Calu3 (cell line): ENCODE measurements at regions not wholly inside any gene's neighbourhood (a gene's known extent, or its start where the extent isn't known, plus 50 kb on each side); places are given as distances from the start of the nearest gene placed in this dataset.

Source experiments
- BruUV-seq: library from RNA; stranded (reverse); fragments of 400-500 nt; replicated peaks from 2 replicates; lab custom pipeline; 2021; lab: Mats Ljungman, UMichigan
- CTCF ChIA-PET: fragments of 300-600 bp; sonication (Branson Sonifier 250); formaldehyde crosslinking; loops from one replicate; lab custom pipeline; 2022; ENCODE audit warnings: antibody characterized with exemption; lab: Charles Lee
- DNase-seq: peaks from one replicate; pipeline ENCODE4 v3.0.0; 2022
- H3K27ac Mint-ChIP-seq: one replicate; pipeline ENCODE4 v1.8.0; 2022; ENCODE audit warnings: mixed read lengths; ENCODE audit not compliant: unreplicated experiment
- H3K27me3 Mint-ChIP-seq: one replicate; pipeline ENCODE4 v1.8.0; 2022; ENCODE audit warnings: mixed read lengths; ENCODE audit not compliant: unreplicated experiment
- H3K36me3 Mint-ChIP-seq: one replicate; pipeline ENCODE4 v1.8.0; 2022; ENCODE audit warnings: mild to moderate bottlenecking, moderate library complexity, mixed read lengths; ENCODE audit not compliant: insufficient read depth, unreplicated experiment
- H3K4me1 Mint-ChIP-seq: one replicate; pipeline ENCODE4 v1.8.0; 2022; ENCODE audit warnings: mild to moderate bottlenecking, low read depth, mixed read lengths; ENCODE audit not compliant: unreplicated experiment
- H3K4me3 Mint-ChIP-seq: one replicate; pipeline ENCODE4 v1.8.0; 2022; ENCODE audit warnings: mild to moderate bottlenecking, low read depth, moderate library complexity, mixed read lengths; ENCODE audit not compliant: unreplicated experiment
- H3K9me3 Mint-ChIP-seq: one replicate; pipeline ENCODE4 v1.8.0; 2022; ENCODE audit warnings: low read depth, mixed read lengths; ENCODE audit not compliant: unreplicated experiment
- intact Hi-C: fragments of 100-400 bp; cut with micrococcal nuclease; formaldehyde crosslinking; loops from one replicate; pipeline ENCODE4 v1.10.0; 2022; ENCODE audit not compliant: unreplicated experiment
- TF ChIP-seq, protein P1 (sequence below): fragments of 200-600 bp; IDR thresholded peaks from one replicate; pipeline ENCODE4 v1.8.0; 2022; ENCODE audit warnings: antibody characterized with exemption; ENCODE audit not compliant: unreplicated experiment

GRCh38 chr12:107530701-107531100, 154.9 kb upstream of the PWP1 start:
- Mint-ChIP-seq H3K9me3 (no peaks in the 10 kb centered on the region), H3K4me1 (no peaks in the 10 kb centered on the region), H3K27me3 (no peaks in the 10 kb centered on the region), H3K4me3 (no peak overlapping the region), H3K27ac (no peak overlapping the region), H3K36me3 (no peaks in the 10 kb centered on the region)
- no peak for DNase-seq
- TF ChIP-seq, protein P1, sequence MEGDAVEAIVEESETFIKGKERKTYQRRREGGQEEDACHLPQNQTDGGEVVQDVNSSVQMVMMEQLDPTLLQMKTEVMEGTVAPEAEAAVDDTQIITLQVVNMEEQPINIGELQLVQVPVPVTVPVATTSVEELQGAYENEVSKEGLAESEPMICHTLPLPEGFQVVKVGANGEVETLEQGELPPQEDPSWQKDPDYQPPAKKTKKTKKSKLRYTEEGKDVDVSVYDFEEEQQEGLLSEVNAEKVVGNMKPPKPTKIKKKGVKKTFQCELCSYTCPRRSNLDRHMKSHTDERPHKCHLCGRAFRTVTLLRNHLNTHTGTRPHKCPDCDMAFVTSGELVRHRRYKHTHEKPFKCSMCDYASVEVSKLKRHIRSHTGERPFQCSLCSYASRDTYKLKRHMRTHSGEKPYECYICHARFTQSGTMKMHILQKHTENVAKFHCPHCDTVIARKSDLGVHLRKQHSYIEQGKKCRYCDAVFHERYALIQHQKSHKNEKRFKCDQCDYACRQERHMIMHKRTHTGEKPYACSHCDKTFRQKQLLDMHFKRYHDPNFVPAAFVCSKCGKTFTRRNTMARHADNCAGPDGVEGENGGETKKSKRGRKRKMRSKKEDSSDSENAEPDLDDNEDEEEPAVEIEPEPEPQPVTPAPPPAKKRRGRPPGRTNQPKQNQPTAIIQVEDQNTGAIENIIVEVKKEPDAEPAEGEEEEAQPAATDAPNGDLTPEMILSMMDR, result no peak
- intact Hi-C loops, result no loop called here
- CTCF ChIA-PET, result no interaction called here
- BruUV-seq, result no TSS peak

- CTCF ChIA-PET, result no interaction called here
- TF ChIP-seq, protein P1, result no peak
Observed at GRCh38 chr12:107533218-107533617, 152.4 kb upstream of the PWP1 start.

DNA sequence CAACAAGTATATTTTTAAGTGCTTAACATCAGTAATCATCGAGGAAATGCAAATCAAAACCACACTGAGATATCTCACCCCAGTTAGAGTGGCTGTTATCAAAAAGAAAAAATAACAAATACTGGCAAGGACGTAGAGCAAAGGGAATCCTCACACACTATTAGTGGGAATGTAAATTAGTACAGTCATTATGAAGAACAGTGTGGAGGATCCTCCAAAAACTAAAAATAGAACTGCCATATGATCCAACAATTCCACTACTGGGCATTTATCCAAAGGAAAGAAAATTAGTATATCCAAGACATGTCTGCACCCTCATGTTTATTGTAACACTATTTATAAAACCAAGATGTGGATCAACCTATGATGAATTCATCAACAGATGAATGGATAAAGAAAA, 149.0 kb upstream of the PWP1 start:
- DNase-seq, result no peak
- H3K4me3 Mint-ChIP-seq, result no peak overlapping the region
- H3K27me3 Mint-ChIP-seq, result peaks cover 18% of the 10 kb centered on the region
- intact Hi-C loops, result no loop called here
- TF ChIP-seq, protein P1, result no peak
- H3K36me3 Mint-ChIP-seq, result no peaks in the 10 kb centered on the region
- H3K9me3 Mint-ChIP-seq, result no peaks in the 10 kb centered on the region
- no peaks in the 10 kb centered on the region for H3K4me1 Mint-ChIP-seq
- no TSS peak for BruUV-seq
- H3K27ac Mint-ChIP-seq, result no peak overlapping the region
- CTCF ChIA-PET, result no interaction called here

More at GRCh38 chr12:107533218-107533617, 152.4 kb upstream of the PWP1 start:
- Mint-ChIP-seq H3K4me3 (no peak overlapping the region), H3K9me3 (no peaks in the 10 kb centered on the region), H3K4me1 (no peaks in the 10 kb centered on the region), H3K36me3 (no peaks in the 10 kb centered on the region), H3K27ac (no peak overlapping the region), H3K27me3 (no peaks in the 10 kb centered on the region)
- BruUV-seq, result no TSS peak
- intact Hi-C loops, result no loop called here
- no peak for DNase-seq

GRCh38 chr12:107537464-107538119, 148.0 kb upstream of the PWP1 start:
- CTCF ChIA-PET, result interaction anchor here (1.1 kb wide), 1 partner anchor 433 kb away, joined by 3 read pairs; no protein-coding TSS in a partner anchor

More at GRCh38 chr12:107537464-107538119, 148.0 kb upstream of the PWP1 start:
- no peak for DNase-seq
- H3K4me1 Mint-ChIP-seq, result no peaks in the 10 kb centered on the region
- no peak overlapping the region for H3K4me3 Mint-ChIP-seq
- intact Hi-C loops, result no loop called here
- no peaks in the 10 kb centered on the region for H3K9me3 Mint-ChIP-seq
- peaks cover 18% of the 10 kb centered on the region for H3K27me3 Mint-ChIP-seq
- BruUV-seq, result no TSS peak
- H3K27ac Mint-ChIP-seq, result no peak overlapping the region
- TF ChIP-seq, protein P1, result no peak
- H3K36me3 Mint-ChIP-seq, result no peaks in the 10 kb centered on the region
